ENCODE measurements at regions not wholly inside any gene's neighbourhood (a gene's known extent, or its start where the extent isn't known, plus 50 kb on each side); places are given as distances from the start of the nearest gene placed in this dataset.

DNA sequence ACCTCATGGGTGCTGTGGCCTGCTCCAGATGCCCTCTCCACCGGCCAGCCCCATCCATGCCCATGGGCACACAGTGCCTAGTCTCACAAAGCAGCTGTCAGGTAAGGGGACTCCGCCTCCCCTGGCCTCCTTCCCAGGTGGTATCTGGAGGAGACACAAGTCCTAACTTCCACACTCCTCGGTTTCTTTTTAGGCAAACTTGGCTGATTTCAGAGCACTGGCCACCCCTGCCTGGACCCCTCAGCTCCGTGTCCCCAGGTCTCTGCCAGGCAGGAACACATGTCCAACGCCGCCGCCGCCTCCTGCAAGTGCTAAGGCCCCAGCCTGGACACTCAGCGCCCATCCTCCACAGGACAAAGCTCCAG, 324.1 kb upstream of the DIO3 start:
- no peaks in the 10 kb centered on the region for H3K36me3 ChIP-seq
- intact Hi-C loops (cut with DNase I): loop anchor here in 4 of 10 donors (5.0 to 10.0 kb wide), 4 partner anchors 382 to 575 kb away; partner anchors contain the start of gene DLK1 (in 1 of the 4)
- peaks cover 0 to 4% (median 0%) of the 10 kb centered on the region in 11 donors for H3K9me3 ChIP-seq
- no peak for TF ChIP-seq CTCF (IDR thresholded peaks at IDR 0.05)
- H3K4me1 ChIP-seq: no peaks in the 10 kb centered on the region
- DNase-seq (no peak), ATAC-seq (no peak)
- no peak overlapping the region for H3K4me3 ChIP-seq
- WGBS, 2 donors: 67 to 77% methylated on average over 9 of the region's 9 CpGs
- H3K27ac ChIP-seq: no peak overlapping the region
- peaks cover 0 to 50% (median 28%) of the 10 kb centered on the region in 7 donors for H3K27me3 ChIP-seq

DNA sequence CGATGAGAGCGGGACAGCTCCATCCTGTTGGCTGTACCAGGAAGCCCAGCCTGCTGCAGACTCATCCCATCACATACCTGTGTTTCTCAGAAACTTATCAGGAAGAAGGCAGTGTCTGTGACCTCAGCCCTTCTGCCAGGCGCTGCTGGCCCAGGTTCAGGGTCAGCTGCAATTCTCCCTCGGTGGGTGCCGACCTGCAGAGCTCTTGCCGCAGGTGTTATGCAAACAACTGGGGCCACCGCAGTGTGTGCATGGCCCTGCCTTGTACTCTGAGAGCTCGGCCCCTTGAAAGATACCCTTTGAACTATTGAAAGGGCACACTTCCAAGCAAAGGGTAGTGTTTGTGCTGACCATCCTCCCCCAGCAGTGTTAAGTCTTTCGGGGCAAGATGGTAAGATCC, 322.2 kb upstream of the DIO3 start:
- 69 to 76% methylated on average over 9 of the region's 9 CpGs for WGBS, 2 donors
- ATAC-seq (no peak), DNase-seq (no peak)
- TF ChIP-seq CTCF (IDR thresholded peaks at IDR 0.05): no peak
- no peaks in the 10 kb centered on the region for H3K4me1 ChIP-seq
- H3K27ac ChIP-seq: no peak overlapping the region
- H3K9me3 ChIP-seq: peaks cover 0 to 4% (median 0%) of the 10 kb centered on the region in 11 donors
- H3K36me3 ChIP-seq: no peaks in the 10 kb centered on the region
- intact Hi-C loops (cut with DNase I): loop anchor here in 4 of 10 donors (5.0 to 10.0 kb wide), 4 partner anchors 384 to 577 kb away; partner anchors contain the start of gene DLK1 (in 1 of the 4)
- H3K4me3 ChIP-seq: no peak overlapping the region
- H3K27me3 ChIP-seq: peaks cover 0 to 51% (median 28%) of the 10 kb centered on the region in 7 donors

- intact Hi-C loops (cut with DNase I): no loop called here
- H3K9me3 ChIP-seq: peaks cover 0 to 11% (median 0%) of the 10 kb centered on the region in 11 donors
- no peak overlapping the region for H3K27ac ChIP-seq
- H3K4me3 ChIP-seq: no peak overlapping the region
- DNase-seq (no peak), ATAC-seq (no peak)
- TF ChIP-seq CTCF (IDR thresholded peaks at IDR 0.05): no peak
- H3K4me1 ChIP-seq: no peaks in the 10 kb centered on the region
- WGBS, 2 donors: 85 to 88% methylated on average over 2 of the region's 2 CpGs
- H3K27me3 ChIP-seq: peaks cover 0 to 34% (median 11%) of the 10 kb centered on the region in 7 donors
- no peaks in the 10 kb centered on the region for H3K36me3 ChIP-seq
These were observed 320.1 kb upstream of the DIO3 start for GRCh38 chr14:101241147-101241546.

GRCh38 chr14:101241807-101242278, 319.5 kb upstream of the DIO3 start:
- Histone ChIP-seq H3K27me3 (peaks cover 0 to 28% (median 7%) of the 10 kb centered on the region in 7 donors), H3K4me1 (no peaks in the 10 kb centered on the region), H3K4me3 (no peak overlapping the region), H3K27ac (no peak overlapping the region), H3K36me3 (no peaks in the 10 kb centered on the region), H3K9me3 (peaks cover 0 to 11% (median 0%) of the 10 kb centered on the region in 11 donors)
- intact Hi-C loops (cut with DNase I): no loop called here
- WGBS, 2 donors: 70 to 71% methylated on average over 10 of the region's 10 CpGs
- no peak for TF ChIP-seq CTCF (IDR thresholded peaks at IDR 0.05)
- no peak for DNase-seq
- ATAC-seq: no peak
